ENCODE measurements at regions not wholly inside any gene's neighbourhood (a gene's known extent, or its start where the extent isn't known, plus 50 kb on each side); places are given as distances from the start of the nearest gene placed in this dataset.

DNA sequence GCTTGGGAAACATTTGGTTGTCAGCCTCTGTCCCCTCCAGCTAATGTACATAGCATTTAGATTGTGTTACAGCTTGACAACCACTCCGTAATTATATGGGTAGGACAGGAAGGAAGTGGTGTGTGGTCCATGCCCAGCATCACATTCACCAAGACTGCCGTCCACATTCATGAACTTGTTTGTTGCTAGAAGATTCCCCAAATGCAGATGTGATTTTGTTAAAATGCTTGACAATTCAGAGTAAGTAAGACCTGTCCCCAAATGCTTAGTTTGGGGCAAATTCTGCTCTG lies 1482.7 kb downstream of the TBC1D22A start:
- Histone ChIP-seq H3K4me3 (no peak overlapping the region), H3K36me3 (no peaks in the 10 kb centered on the region), H3K4me1 (no peaks in the 10 kb centered on the region), H3K27ac (no peak overlapping the region), H3K27me3 (peaks cover 0 to 54% (median 0%) of the 10 kb centered on the region in 3 donors), H3K9me3 (peaks cover 0 to 3% (median 0%) of the 10 kb centered on the region in 4 donors)
- 35 to 64% (median 58%) methylated on average over 2 of the region's 2 CpGs for WGBS, 5 donors
- intact Hi-C loops (cut with DNase I; ENCODE audit: low total_unique reads), result no loop called here
- no peak for TF ChIP-seq POLR2A (IDR thresholded peaks at IDR 0.05)
- TF ChIP-seq, protein P1, sequence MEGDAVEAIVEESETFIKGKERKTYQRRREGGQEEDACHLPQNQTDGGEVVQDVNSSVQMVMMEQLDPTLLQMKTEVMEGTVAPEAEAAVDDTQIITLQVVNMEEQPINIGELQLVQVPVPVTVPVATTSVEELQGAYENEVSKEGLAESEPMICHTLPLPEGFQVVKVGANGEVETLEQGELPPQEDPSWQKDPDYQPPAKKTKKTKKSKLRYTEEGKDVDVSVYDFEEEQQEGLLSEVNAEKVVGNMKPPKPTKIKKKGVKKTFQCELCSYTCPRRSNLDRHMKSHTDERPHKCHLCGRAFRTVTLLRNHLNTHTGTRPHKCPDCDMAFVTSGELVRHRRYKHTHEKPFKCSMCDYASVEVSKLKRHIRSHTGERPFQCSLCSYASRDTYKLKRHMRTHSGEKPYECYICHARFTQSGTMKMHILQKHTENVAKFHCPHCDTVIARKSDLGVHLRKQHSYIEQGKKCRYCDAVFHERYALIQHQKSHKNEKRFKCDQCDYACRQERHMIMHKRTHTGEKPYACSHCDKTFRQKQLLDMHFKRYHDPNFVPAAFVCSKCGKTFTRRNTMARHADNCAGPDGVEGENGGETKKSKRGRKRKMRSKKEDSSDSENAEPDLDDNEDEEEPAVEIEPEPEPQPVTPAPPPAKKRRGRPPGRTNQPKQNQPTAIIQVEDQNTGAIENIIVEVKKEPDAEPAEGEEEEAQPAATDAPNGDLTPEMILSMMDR (IDR thresholded peaks at IDR 0.05), result no peak
- TF ChIP-seq EP300 (IDR thresholded peaks at IDR 0.05), result no peak
- TF ChIP-seq POLR2AphosphoS5 (IDR thresholded peaks at IDR 0.05), result no peak
- no peak for DNase-seq

DNA sequence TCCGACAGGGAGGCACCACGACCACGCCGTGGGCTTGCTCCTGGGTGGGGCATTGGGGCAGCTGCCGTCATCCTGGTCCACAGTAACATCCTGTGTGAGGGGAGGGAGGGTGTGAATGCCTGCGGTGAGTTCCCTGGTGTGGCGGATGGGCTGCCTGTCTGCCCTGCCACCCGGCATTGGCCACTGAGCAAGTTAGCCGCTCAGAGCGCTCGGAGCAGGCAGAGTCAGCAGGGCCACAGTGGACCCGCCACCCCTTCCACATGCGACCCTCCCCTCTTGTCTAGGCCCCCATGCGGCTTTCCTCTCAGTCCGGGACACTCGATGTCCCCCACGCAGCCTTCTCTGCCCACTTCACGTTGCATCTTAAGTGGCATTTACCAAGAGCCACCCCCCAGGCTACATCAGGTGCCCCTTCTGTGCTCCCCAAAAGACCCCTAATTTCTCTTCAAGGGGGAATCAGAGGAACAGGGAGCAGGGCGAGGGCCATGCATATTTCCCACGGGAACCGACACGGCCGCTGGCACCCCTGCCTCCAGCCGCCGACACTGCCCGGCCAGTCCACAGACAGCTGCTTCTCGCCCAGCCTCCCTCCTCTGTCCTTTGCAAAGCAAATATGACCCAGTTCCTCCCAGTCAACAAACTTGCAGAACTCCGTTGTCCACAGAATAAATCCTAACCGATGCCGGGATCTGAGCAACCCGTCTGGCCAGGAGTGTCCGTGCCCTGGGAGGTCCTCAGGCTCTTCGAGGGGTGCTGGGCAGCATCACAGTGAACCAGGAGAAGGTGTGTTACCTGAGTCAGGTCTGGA lies 1482.1 kb downstream of the TBC1D22A start:
- Histone ChIP-seq H3K27me3 (peaks cover 0 to 55% (median 0%) of the 10 kb centered on the region in 3 donors), H3K4me1 (no peaks in the 10 kb centered on the region), H3K36me3 (no peaks in the 10 kb centered on the region), H3K27ac (no peak overlapping the region), H3K9me3 (peaks cover 0 to 3% (median 0%) of the 10 kb centered on the region in 4 donors), H3K4me3 (no peak overlapping the region)
- TF ChIP-seq POLR2A (IDR thresholded peaks at IDR 0.05), result no peak
- TF ChIP-seq EP300 (IDR thresholded peaks at IDR 0.05), result no peak
- TF ChIP-seq POLR2AphosphoS5 (IDR thresholded peaks at IDR 0.05), result no peak
- TF ChIP-seq, protein P1 (IDR thresholded peaks at IDR 0.05), result no peak
- peak in 1 of 2 donors; percentile 19 for DNase-seq
- WGBS, 5 donors, result 87 to 91% (median 91%) methylated on average over 26 to 33 of the region's 33 CpGs
- intact Hi-C loops (cut with DNase I; ENCODE audit: low total_unique reads), result no loop called here

DNA sequence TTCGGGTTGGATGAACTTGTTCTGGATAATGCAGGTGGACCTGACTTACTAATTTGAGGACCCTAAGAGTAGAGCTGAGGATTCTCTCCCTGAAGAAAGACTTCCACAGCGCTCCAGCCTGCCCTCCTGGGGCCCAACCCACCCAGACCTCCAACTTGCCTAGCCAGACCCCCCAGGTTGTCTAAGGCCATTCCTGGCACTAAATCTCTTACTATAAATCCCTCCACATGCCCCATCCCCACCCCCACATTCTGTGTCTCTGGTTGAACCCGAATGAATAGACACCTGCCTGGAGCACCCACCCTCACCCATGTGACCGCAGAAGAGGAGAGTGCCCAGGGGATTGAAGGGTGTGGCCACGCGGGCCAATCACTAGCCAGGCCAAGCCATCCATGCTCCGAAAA lies 1480.0 kb downstream of the TBC1D22A start:
- TF ChIP-seq, protein P1 (IDR thresholded peaks at IDR 0.05), result no peak
- TF ChIP-seq POLR2A (IDR thresholded peaks at IDR 0.05), result no peak
- Histone ChIP-seq H3K27me3 (peaks cover 0 to 60% (median 0%) of the 10 kb centered on the region in 3 donors), H3K9me3 (peaks cover 0 to 3% (median 0%) of the 10 kb centered on the region in 4 donors), H3K27ac (no peak overlapping the region), H3K4me3 (no peak overlapping the region), H3K36me3 (no peaks in the 10 kb centered on the region), H3K4me1 (no peaks in the 10 kb centered on the region)
- WGBS, 5 donors, result 83 to 92% (median 92%) methylated on average over 6 to 7 of the region's 7 CpGs
- intact Hi-C loops (cut with DNase I; ENCODE audit: low total_unique reads), result no loop called here
- peak in 1 of 2 donors; percentile 2 for DNase-seq

DNA sequence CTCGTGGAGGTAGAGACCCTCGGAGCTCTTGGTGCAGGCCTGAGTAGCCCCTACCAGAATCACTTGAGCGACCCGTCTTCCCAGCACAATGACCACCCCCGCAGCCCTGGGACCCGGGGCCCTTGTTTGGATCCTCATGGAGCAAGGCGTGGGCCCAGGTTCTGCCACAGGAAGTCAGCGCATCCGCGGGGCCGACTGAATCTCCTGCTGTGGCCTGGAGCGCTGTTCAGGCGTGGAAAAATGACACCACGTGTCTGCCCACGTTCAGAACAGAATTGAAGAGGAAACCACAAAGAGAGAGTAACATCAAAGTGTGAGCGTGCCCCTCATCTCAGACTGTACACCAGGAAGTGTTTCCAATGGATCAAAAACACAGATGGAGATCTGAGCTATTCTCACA lies 1479.2 kb downstream of the TBC1D22A start:
- Histone ChIP-seq H3K27me3 (peaks cover 0 to 55% (median 0%) of the 10 kb centered on the region in 3 donors), H3K9me3 (peaks cover 0 to 3% (median 0%) of the 10 kb centered on the region in 4 donors), H3K4me1 (no peaks in the 10 kb centered on the region), H3K4me3 (no peak overlapping the region), H3K27ac (no peak overlapping the region), H3K36me3 (no peaks in the 10 kb centered on the region)
- 67 to 85% (median 76%) methylated on average over 15 to 16 of the region's 16 CpGs for WGBS, 5 donors
- DNase-seq, result peak; percentile 23
- no peak for TF ChIP-seq EP300 (IDR thresholded peaks at IDR 0.05)
- no peak for TF ChIP-seq POLR2A (IDR thresholded peaks at IDR 0.05)
- TF ChIP-seq POLR2AphosphoS5 (IDR thresholded peaks at IDR 0.05), result no peak
- TF ChIP-seq, protein P1 (IDR thresholded peaks at IDR 0.05), result no peak
- intact Hi-C loops (cut with DNase I; ENCODE audit: low total_unique reads), result no loop called here
